ENCODE measurements at regions not wholly inside any gene's neighbourhood (a gene's known extent, or its start where the extent isn't known, plus 50 kb on each side); places are given as distances from the start of the nearest gene placed in this dataset.

GRCh38 chr2:14693874-14694273 is 61.4 kb downstream of the LRATD1 start:
- Histone ChIP-seq H3K9me3 (ENCODE audit: control insufficient read depth, insufficient read depth, low read depth, low read length) (no peaks in the 10 kb centered on the region), H3K27ac (ENCODE audit: extremely low read depth, low read depth, low read length) (no peak overlapping the region), H3K36me3 (ENCODE audit: control insufficient read depth in 2 of 2, insufficient read depth in 1 of 2, low read length in 2 of 2) (no peaks in the 10 kb centered on the region), H3K4me3 (ENCODE audit: low read depth, low read length) (no peak overlapping the region), H3K4me1 (ENCODE audit: control insufficient read depth, insufficient read depth, low read length) (no peaks in the 10 kb centered on the region)
- CTCF ChIA-PET = no interaction called here
- TF ChIP-seq ZNF416 (tag by site-specific recombination; IDR thresholded peaks at IDR 0.05) (no peak), ZNF398 (tag by site-specific recombination; IDR thresholded peaks at IDR 0.05) (no peak), ZNF660 (tag by site-specific recombination; IDR thresholded peaks at IDR 0.05) (no peak), ZNF311 (tag by site-specific recombination; IDR thresholded peaks at IDR 0.05; ENCODE audit: borderline replicate concordance) (no peak), ZNF777 (tag by site-specific recombination; IDR thresholded peaks at IDR 0.05; ENCODE audit: borderline replicate concordance) (no peak), ZNF202 (tag by site-specific recombination; IDR thresholded peaks at IDR 0.05; ENCODE audit: borderline replicate concordance) (no peak), ZNF138 (tag by site-specific recombination; IDR thresholded peaks at IDR 0.05; ENCODE audit: borderline replicate concordance) (no peak), IKZF3 (tag by site-specific recombination; IDR thresholded peaks at IDR 0.05) (no peak), ZNF792 (tag by site-specific recombination; IDR thresholded peaks at IDR 0.05) (no peak)
- TF ChIP-seq, protein P1, sequence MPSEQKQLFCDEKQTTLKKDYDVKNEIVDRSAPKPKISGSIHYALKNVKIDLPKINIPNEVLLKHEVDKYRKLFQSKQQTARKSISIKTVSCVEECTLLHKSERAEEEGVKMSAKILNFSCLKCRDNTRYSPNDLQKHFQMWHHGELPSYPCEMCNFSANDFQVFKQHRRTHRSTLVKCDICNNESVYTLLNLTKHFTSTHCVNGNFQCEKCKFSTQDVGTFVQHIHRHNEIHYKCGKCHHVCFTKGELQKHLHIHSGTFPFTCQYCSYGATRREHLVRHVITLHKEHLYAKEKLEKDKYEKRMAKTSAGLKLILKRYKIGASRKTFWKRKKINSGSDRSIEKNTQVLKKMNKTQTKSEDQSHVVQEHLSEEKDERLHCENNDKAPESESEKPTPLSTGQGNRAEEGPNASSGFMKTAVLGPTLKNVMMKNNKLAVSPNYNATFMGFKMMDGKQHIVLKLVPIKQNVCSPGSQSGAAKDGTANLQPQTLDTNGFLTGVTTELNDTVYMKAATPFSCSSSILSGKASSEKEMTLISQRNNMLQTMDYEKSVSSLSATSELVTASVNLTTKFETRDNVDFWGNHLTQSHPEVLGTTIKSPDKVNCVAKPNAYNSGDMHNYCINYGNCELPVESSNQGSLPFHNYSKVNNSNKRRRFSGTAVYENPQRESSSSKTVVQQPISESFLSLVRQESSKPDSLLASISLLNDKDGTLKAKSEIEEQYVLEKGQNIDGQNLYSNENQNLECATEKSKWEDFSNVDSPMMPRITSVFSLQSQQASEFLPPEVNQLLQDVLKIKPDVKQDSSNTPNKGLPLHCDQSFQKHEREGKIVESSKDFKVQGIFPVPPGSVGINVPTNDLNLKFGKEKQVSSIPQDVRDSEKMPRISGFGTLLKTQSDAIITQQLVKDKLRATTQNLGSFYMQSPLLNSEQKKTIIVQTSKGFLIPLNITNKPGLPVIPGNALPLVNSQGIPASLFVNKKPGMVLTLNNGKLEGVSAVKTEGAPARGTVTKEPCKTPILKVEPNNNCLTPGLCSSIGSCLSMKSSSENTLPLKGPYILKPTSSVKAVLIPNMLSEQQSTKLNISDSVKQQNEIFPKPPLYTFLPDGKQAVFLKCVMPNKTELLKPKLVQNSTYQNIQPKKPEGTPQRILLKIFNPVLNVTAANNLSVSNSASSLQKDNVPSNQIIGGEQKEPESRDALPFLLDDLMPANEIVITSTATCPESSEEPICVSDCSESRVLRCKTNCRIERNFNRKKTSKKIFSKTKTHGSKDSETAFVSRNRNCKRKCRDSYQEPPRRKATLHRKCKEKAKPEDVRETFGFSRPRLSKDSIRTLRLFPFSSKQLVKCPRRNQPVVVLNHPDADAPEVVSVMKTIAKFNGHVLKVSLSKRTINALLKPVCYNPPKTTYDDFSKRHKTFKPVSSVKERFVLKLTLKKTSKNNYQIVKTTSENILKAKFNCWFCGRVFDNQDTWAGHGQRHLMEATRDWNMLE (tag by site-specific recombination; conservative IDR thresholded peaks at IDR 0.05; ENCODE audit: low read depth) = no peak
- TF ChIP-seq, protein P2, sequence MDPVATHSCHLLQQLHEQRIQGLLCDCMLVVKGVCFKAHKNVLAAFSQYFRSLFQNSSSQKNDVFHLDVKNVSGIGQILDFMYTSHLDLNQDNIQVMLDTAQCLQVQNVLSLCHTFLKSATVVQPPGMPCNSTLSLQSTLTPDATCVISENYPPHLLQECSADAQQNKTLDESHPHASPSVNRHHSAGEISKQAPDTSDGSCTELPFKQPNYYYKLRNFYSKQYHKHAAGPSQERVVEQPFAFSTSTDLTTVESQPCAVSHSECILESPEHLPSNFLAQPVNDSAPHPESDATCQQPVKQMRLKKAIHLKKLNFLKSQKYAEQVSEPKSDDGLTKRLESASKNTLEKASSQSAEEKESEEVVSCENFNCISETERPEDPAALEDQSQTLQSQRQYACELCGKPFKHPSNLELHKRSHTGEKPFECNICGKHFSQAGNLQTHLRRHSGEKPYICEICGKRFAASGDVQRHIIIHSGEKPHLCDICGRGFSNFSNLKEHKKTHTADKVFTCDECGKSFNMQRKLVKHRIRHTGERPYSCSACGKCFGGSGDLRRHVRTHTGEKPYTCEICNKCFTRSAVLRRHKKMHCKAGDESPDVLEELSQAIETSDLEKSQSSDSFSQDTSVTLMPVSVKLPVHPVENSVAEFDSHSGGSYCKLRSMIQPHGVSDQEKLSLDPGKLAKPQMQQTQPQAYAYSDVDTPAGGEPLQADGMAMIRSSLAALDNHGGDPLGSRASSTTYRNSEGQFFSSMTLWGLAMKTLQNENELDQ (tag by site-specific recombination; IDR thresholded peaks at IDR 0.05; ENCODE audit: low read depth) = no peak
- TF ChIP-seq, protein P3, sequence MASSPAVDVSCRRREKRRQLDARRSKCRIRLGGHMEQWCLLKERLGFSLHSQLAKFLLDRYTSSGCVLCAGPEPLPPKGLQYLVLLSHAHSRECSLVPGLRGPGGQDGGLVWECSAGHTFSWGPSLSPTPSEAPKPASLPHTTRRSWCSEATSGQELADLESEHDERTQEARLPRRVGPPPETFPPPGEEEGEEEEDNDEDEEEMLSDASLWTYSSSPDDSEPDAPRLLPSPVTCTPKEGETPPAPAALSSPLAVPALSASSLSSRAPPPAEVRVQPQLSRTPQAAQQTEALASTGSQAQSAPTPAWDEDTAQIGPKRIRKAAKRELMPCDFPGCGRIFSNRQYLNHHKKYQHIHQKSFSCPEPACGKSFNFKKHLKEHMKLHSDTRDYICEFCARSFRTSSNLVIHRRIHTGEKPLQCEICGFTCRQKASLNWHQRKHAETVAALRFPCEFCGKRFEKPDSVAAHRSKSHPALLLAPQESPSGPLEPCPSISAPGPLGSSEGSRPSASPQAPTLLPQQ (tag by site-specific recombination; IDR thresholded peaks at IDR 0.05) = no peak
- POLR2A ChIA-PET = no interaction called here

GRCh38 chr2:14700753-14701152 is 68.2 kb downstream of the LRATD1 start:
- Histone ChIP-seq H3K9me3 (ENCODE audit: control insufficient read depth, insufficient read depth, low read depth, low read length) (no peaks in the 10 kb centered on the region), H3K4me3 (ENCODE audit: low read depth, low read length) (no peak overlapping the region), H3K4me1 (ENCODE audit: control insufficient read depth, insufficient read depth, low read length) (no peaks in the 10 kb centered on the region), H3K27ac (ENCODE audit: extremely low read depth, low read depth, low read length) (no peak overlapping the region), H3K36me3 (ENCODE audit: control insufficient read depth in 2 of 2, insufficient read depth in 1 of 2, low read length in 2 of 2) (no peaks in the 10 kb centered on the region)
- TF ChIP-seq RBAK (tag by site-specific recombination; IDR thresholded peaks at IDR 0.05) (no peak), ZNF175 (tag by site-specific recombination; IDR thresholded peaks at IDR 0.05) (no peak), ZNF423 (tag by site-specific recombination; IDR thresholded peaks at IDR 0.05) (no peak), HIC1 (tag by site-specific recombination; IDR thresholded peaks at IDR 0.05) (no peak), ZNF16 (tag by site-specific recombination; IDR thresholded peaks at IDR 0.05; ENCODE audit: low read depth) (no peak), ZSCAN18 (tag by site-specific recombination; IDR thresholded peaks at IDR 0.05) (no peak), ZNF660 (tag by site-specific recombination; IDR thresholded peaks at IDR 0.05) (no peak)
- TF ChIP-seq, protein P4, sequence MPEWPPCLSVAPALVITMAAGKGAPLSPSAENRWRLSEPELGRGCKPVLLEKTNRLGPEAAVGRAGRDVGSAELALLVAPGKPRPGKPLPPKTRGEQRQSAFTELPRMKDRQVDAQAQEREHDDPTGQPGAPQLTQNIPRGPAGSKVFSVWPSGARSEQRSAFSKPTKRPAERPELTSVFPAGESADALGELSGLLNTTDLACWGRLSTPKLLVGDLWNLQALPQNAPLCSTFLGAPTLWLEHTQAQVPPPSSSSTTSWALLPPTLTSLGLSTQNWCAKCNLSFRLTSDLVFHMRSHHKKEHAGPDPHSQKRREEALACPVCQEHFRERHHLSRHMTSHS (tag by site-specific recombination; IDR thresholded peaks at IDR 0.05) = no peak
- ChIA-PET POLR2A (no interaction called here), CTCF (no interaction called here)

All from HEK293 (cell line).